A549 (cell line): ENCODE measurements at regions not wholly inside any gene's neighbourhood (a gene's known extent, or its start where the extent isn't known, plus 50 kb on each side); places are given as distances from the start of the nearest gene placed in this dataset.

ENCODE experiments used
- TF ChIP-seq, protein P1 (sequence below): fragments of >200 bp; sonication (Bioruptor Twin); formaldehyde crosslinking; IDR thresholded peaks from 3 replicates; pipeline ENCODE4 v1.5.1; 2016
- TF ChIP-seq, protein P2 (sequence below): IDR thresholded peaks from 2 replicates; pipeline ENCODE4 v1.6.1; 2012

DNA sequence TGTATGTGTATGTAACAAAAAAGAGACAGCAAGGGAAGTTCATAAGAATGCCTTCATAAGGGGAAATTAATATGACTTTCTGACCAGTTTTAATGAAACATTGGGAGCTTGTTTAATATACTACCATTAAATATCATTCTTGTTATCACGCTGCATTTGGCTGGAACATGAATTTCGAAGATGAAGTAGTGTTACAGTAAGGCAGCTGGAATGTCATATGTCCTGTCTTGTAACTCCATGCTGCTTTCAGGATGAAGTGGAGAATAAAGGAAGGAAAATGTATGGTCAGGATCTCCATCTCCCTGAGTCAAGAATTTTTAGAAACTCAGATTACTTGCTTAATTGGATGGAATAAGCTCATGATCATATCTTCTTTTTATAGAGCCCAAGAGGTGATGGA, 61.5 kb upstream of the DMAC1 start:
- TF ChIP-seq, protein P1, sequence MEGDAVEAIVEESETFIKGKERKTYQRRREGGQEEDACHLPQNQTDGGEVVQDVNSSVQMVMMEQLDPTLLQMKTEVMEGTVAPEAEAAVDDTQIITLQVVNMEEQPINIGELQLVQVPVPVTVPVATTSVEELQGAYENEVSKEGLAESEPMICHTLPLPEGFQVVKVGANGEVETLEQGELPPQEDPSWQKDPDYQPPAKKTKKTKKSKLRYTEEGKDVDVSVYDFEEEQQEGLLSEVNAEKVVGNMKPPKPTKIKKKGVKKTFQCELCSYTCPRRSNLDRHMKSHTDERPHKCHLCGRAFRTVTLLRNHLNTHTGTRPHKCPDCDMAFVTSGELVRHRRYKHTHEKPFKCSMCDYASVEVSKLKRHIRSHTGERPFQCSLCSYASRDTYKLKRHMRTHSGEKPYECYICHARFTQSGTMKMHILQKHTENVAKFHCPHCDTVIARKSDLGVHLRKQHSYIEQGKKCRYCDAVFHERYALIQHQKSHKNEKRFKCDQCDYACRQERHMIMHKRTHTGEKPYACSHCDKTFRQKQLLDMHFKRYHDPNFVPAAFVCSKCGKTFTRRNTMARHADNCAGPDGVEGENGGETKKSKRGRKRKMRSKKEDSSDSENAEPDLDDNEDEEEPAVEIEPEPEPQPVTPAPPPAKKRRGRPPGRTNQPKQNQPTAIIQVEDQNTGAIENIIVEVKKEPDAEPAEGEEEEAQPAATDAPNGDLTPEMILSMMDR = no peak
- TF ChIP-seq, protein P2, sequence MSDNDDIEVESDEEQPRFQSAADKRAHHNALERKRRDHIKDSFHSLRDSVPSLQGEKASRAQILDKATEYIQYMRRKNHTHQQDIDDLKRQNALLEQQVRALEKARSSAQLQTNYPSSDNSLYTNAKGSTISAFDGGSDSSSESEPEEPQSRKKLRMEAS = no peak
